ENCODE measurements at regions not wholly inside any gene's neighbourhood (a gene's known extent, or its start where the extent isn't known, plus 50 kb on each side); places are given as distances from the start of the nearest gene placed in this dataset.

DNA sequence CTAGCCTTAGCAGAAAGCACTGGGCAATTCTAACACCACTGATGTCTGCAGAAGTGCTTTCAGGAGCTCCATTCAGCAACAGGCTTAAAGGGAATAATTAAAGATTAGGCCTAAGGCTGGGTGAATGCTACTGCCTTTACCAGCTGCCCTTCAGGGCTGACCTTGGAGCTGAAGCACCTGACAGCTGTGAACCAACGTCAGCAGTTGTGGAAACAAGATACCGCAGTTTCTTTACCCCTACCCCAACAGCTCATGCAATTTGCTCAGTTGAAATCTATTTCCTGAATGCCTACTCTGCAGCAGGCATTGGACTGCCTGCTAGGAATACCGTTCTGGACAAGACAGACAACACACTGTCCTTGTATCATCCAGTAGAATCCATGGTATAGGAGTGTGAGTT, 51.5 kb upstream of the ADTRP start:
- Mint-ChIP-seq H3K27me3 (peaks cover 2% of the 10 kb centered on the region), H3K9me3 (no peaks in the 10 kb centered on the region), H3K4me3 (no peak overlapping the region), H3K36me3 (no peaks in the 10 kb centered on the region), H3K27ac (no peak overlapping the region), H3K4me1 (ENCODE audit: low read depth) (peaks cover 2% of the 10 kb centered on the region)
- intact Hi-C loops (cut with micrococcal nuclease) = no loop called here
- no peak for DNase-seq
- POLR2A ChIA-PET = no interaction called here
- CTCF ChIA-PET = no interaction called here

DNA sequence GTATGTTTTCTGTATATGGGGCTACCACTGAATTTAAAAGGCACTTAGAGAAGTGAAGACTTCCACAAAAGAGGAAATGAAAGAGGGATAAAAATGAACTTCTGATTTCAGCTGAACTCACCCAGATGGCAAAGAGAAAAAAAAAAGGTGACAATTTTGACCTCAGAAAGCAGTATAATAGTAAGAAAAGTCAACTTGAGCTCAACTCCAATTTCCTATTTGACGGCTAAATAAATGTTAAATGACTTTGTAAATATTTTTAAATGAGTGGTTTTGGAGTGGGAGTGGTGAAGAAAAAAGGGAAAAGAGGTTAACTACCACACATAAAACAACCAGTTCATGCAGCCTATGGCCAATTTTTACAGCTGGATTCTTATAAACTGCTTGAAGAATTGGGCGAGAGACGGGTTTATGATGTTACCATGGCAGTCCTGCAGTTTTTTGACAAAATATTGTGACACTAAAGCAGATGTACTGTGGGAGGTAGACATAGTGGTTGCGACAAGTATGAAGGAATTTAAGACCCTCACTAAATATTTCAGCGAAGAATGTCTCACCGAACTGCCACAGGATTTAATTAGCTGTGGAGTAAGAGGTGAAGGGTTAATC, 49.8 kb upstream of the ADTRP start:
- H3K9me3 Mint-ChIP-seq = no peaks in the 10 kb centered on the region
- no peak overlapping the region for H3K4me3 Mint-ChIP-seq
- DNase-seq = no peak
- CTCF ChIA-PET = interaction anchor here (0.6 kb wide), 1 partner anchor 238 kb away, joined by 3 read pairs; no protein-coding TSS in a partner anchor
- peaks cover 9% of the 10 kb centered on the region for H3K4me1 Mint-ChIP-seq (ENCODE audit: low read depth)
- intact Hi-C loops (cut with micrococcal nuclease) = loop anchor here (5.0 kb wide), 1 partner anchor 184 kb away; the partner anchor contains the start of gene HIVEP1
- peaks cover 2% of the 10 kb centered on the region for H3K27me3 Mint-ChIP-seq
- no peaks in the 10 kb centered on the region for H3K36me3 Mint-ChIP-seq
- H3K27ac Mint-ChIP-seq = no peak overlapping the region
- POLR2A ChIA-PET = no interaction called here

Data from activated CD4-positive, alpha-beta memory T cell treated with anti-CD3 and anti-CD28 coated beads for 36 hours (primary cell).